ENCODE measurements at regions not wholly inside any gene's neighbourhood (a gene's known extent, or its start where the extent isn't known, plus 50 kb on each side); places are given as distances from the start of the nearest gene placed in this dataset.

- TF ChIP-seq PRDM10 (CRISPR knock-in tag; IDR thresholded peaks at IDR 0.05; ENCODE audit: low read depth) (no peak), ZNF749 (CRISPR knock-in tag; IDR thresholded peaks at IDR 0.05; ENCODE audit: borderline replicate concordance) (no peak), PREB (CRISPR knock-in tag; IDR thresholded peaks at IDR 0.05) (no peak), PAXIP1 (CRISPR knock-in tag; conservative IDR thresholded peaks at IDR 0.05) (peak; percentile 94), ATM (IDR thresholded peaks at IDR 0.05; ENCODE audit: borderline replicate concordance) (no peak), ZNF713 (CRISPR knock-in tag; IDR thresholded peaks at IDR 0.05) (no peak), DNMT1 (CRISPR knock-in tag; IDR thresholded peaks at IDR 0.05) (no peak), RXRB (CRISPR knock-in tag; IDR thresholded peaks at IDR 0.05; ENCODE audit: borderline replicate concordance) (peak; percentile 69; the same call in 1 of the 2 replicates), ZNF773 (CRISPR knock-in tag; IDR thresholded peaks at IDR 0.05; ENCODE audit: borderline replicate concordance) (no peak), ARNT2 (CRISPR knock-in tag; IDR thresholded peaks at IDR 0.05; ENCODE audit: low read depth) (no peak), ZNF331 (CRISPR knock-in tag; IDR thresholded peaks at IDR 0.05) (peak; percentile 90), ZNF629 (CRISPR knock-in tag; conservative IDR thresholded peaks at IDR 0.05) (no peak), KDM5B (CRISPR knock-in tag; IDR thresholded peaks at IDR 0.05; ENCODE audit: borderline replicate concordance) (no peak), PHF21A (CRISPR knock-in tag; IDR thresholded peaks at IDR 0.05) (peak; percentile 66), THAP7 (CRISPR knock-in tag; IDR thresholded peaks at IDR 0.05) (no peak), PBX3 (CRISPR knock-in tag; IDR thresholded peaks at IDR 0.05; ENCODE audit: borderline replicate concordance) (no peak), NAIF1 (CRISPR knock-in tag; IDR thresholded peaks at IDR 0.05; ENCODE audit: borderline replicate concordance) (no peak), MATR3 (CRISPR knock-in tag; IDR thresholded peaks at IDR 0.05) (no peak), XBP1 (CRISPR knock-in tag; IDR thresholded peaks at IDR 0.05) (no peak), ISL2 (CRISPR knock-in tag; IDR thresholded peaks at IDR 0.05) (peak; percentile 61; the same call in 1 of the 2 replicates), ZNF224 (CRISPR knock-in tag; IDR thresholded peaks at IDR 0.05) (no peak)
These were observed 348.0 kb downstream of the BUD13 start (continued) for GRCh38 chr11:116424615-116425261.

All from HepG2 (cell line).